HCT116 (cell line): ENCODE measurements at regions not wholly inside any gene's neighbourhood (a gene's known extent, or its start where the extent isn't known, plus 50 kb on each side); places are given as distances from the start of the nearest gene placed in this dataset.

Experiments used
- ATAC-seq: fragments of 200-7000 bp; cut with Tn5 transposase; 2 replicates; pipeline ENCODE4 v1.9.1; 2020; ENCODE audit warnings: mild to moderate bottlenecking, moderate library complexity
- BruUV-seq: library from RNA; stranded (reverse); fragments of 400-500 nt; replicated peaks from 2 replicates; lab custom pipeline; 2021; lab: Mats Ljungman, UMichigan
- CTCF ChIA-PET: fragments of 300-600 bp; sonication (Branson Sonifier 250); formaldehyde crosslinking; loops from one replicate; lab custom pipeline; 2021; ENCODE audit warnings: antibody characterized with exemption; lab: Charles Lee
- POLR2A ChIA-PET: fragments of 300-600, 350-600 bp; sonication (Branson Sonifier 250); formaldehyde crosslinking; loops from one replicate; lab custom pipeline; 2021; ENCODE audit warnings: antibody characterized with exemption; lab: Charles Lee
- RAD21 ChIA-PET, 2 experiments: fragments of 300-600 bp; sonication (Branson Sonifier 250); formaldehyde crosslinking; loops; one replicate each; lab custom pipeline; 2023; ENCODE audit warnings: low total read pairs in 2 of 2; ENCODE audit not compliant: uncharacterized antibody in 2 of 2, unreplicated experiment in 2 of 2, low non-redundant PET in 1 of 2; lab: Charles Lee
- DNase-seq: peaks from one replicate; pipeline ENCODE4 v3.0.0-alpha.2; 2010; ENCODE audit warnings: low read depth, low spot score
- H2AFZ ChIP-seq: fragments of 200-600 bp; shearing (Covaris generic), sonication (generic); 2 replicates; pipeline ENCODE4 v1.6.1; 2017; ENCODE audit warnings: low read depth, mixed run types, mixed read lengths, antibody characterized with exemption, low read length; ENCODE audit not compliant: poor library complexity, severe bottlenecking
- H3K27ac ChIP-seq: 2 replicates; pipeline ENCODE4 v1.5.1; 2012; ENCODE audit warnings: low read depth, low read length
- H3K27me3 ChIP-seq: fragments of 200-600 bp; sonication (generic); 2 replicates; pipeline ENCODE4 v1.6.1; 2016; ENCODE audit warnings: mixed run types, low read length, mixed read lengths; ENCODE audit not compliant: insufficient read depth
- H3K36me3 ChIP-seq, 2 experiments: fragments of 200-500 bp in 1 of 2; fragments of 200-600 bp in 1 of 2; sonication (Bioruptor generic) in 1 of 2; sonication (generic) in 1 of 2; 2 replicates each; pipeline versions ENCODE4 v1.5.1 to v1.6.1; 2014 to 2016; ENCODE audit warnings: low read length in 2 of 2, inconsistent platforms in 1 of 2, mixed read lengths in 1 of 2, mixed run types in 1 of 2; ENCODE audit not compliant: insufficient read depth in 2 of 2, control insufficient read depth in 1 of 2
- H3K4me1 ChIP-seq, 2 experiments: fragments of 200-600 bp in 1 of 2; sonication (generic) in 1 of 2; 2 replicates each; pipeline versions ENCODE4 v1.5.1 to v1.6.1; 2012 to 2017; ENCODE audit warnings: low read length in 2 of 2, inconsistent platforms in 1 of 2, mild to moderate bottlenecking in 1 of 2, mixed read lengths in 1 of 2, mixed run types in 1 of 2, moderate library complexity in 1 of 2; ENCODE audit not compliant: insufficient read depth in 2 of 2, control insufficient read depth in 1 of 2
- H3K4me2 ChIP-seq: fragments of 200-600 bp; sonication (generic); 2 replicates; pipeline ENCODE4 v1.6.1; 2017; ENCODE audit warnings: mixed run types, low read length, mixed read lengths
- H3K4me3 ChIP-seq, 2 experiments: fragments of 200-600 bp in 1 of 2; sonication (generic) in 1 of 2; replicated peaks in 1 of 2; 2 replicates each; pipeline ENCODE4 v1.5.1; 2011 to 2016; ENCODE audit warnings: low read length in 2 of 2, control low read depth in 1 of 2, low read depth in 1 of 2, mild to moderate bottlenecking in 1 of 2, mixed read lengths in 1 of 2, mixed run types in 1 of 2
- H3K79me2 ChIP-seq: fragments of 200-600 bp; sonication (generic); 2 replicates; pipeline ENCODE4 v1.6.1; 2017; ENCODE audit warnings: mild to moderate bottlenecking, mixed run types, low read length, moderate library complexity, mixed read lengths; ENCODE audit not compliant: insufficient read depth
- H3K9ac ChIP-seq: fragments of 200-600 bp; sonication (generic); 2 replicates; pipeline ENCODE4 v1.6.1; 2016; ENCODE audit warnings: low read length, mixed read lengths
- H3K9me2 ChIP-seq: fragments of 200-600 bp; sonication (generic), shearing (Covaris generic); 2 replicates; pipeline ENCODE4 v1.6.1; 2017; ENCODE audit warnings: mixed run types, mild to moderate bottlenecking, moderate library complexity; ENCODE audit not compliant: insufficient read depth
- H3K9me3 ChIP-seq, 2 experiments: fragments of 200-500 bp in 1 of 2; fragments of 200-600 bp in 1 of 2; sonication (Bioruptor generic) in 1 of 2; sonication (generic) in 1 of 2; 2 replicates each; pipeline ENCODE4 v1.6.1; 2014 to 2017; ENCODE audit warnings: low read length in 2 of 2, mixed read lengths in 2 of 2, inconsistent platforms in 1 of 2, low read depth in 1 of 2, mild to moderate bottlenecking in 1 of 2, mixed run types in 1 of 2, moderate library complexity in 1 of 2; ENCODE audit not compliant: control insufficient read depth in 1 of 2, insufficient read depth in 1 of 2
- H4K20me1 ChIP-seq: fragments of 200-600 bp; sonication (generic), shearing (Covaris generic); 2 replicates; pipeline ENCODE4 v1.6.1; 2017; ENCODE audit warnings: mixed run types, mild to moderate bottlenecking, moderate library complexity; ENCODE audit not compliant: insufficient read depth
- CEBPB ChIP-seq: IDR thresholded peaks from 2 replicates; pipeline ENCODE4 v1.6.1; 2012; ENCODE audit warnings: low read depth
- CTCF ChIP-seq, 3 experiments: fragments of 200-600 bp in 1 of 3; sonication (generic) in 1 of 3; IDR thresholded peaks in 2 of 3; conservative IDR thresholded peaks in 1 of 3; 2 replicates each; pipeline ENCODE4 v1.5.1; 2012 to 2017; ENCODE audit warnings: low read depth in 2 of 3, low read length in 2 of 3, antibody characterized with exemption in 1 of 3, borderline replicate concordance in 1 of 3, control low read depth in 1 of 3, mild to moderate bottlenecking in 1 of 3, mixed read lengths in 1 of 3, mixed run types in 1 of 3, moderate library complexity in 1 of 3; ENCODE audit not compliant: insufficient read depth in 1 of 3
- ELF1 ChIP-seq: IDR thresholded peaks from 2 replicates; pipeline ENCODE4 v1.6.1; 2012; ENCODE audit warnings: low read depth, borderline replicate concordance
- EZH2phosphoT487 ChIP-seq: fragments of 200-600 bp; IDR thresholded peaks from 2 replicates; pipeline ENCODE4 v1.6.1; 2018; ENCODE audit warnings: antibody characterized with exemption, borderline replicate concordance
- POLR2AphosphoS5 ChIP-seq: IDR thresholded peaks from 2 replicates; pipeline ENCODE4 v1.6.1; 2011; ENCODE audit warnings: mild to moderate bottlenecking, low read depth, low read length, moderate library complexity
- SIN3A ChIP-seq: IDR thresholded peaks from 2 replicates; pipeline ENCODE4 v1.6.1; 2012; ENCODE audit warnings: low read depth
- SP1 ChIP-seq: IDR thresholded peaks from 2 replicates; pipeline ENCODE4 v1.6.1; 2012; ENCODE audit warnings: low read depth
- YY1 ChIP-seq: IDR thresholded peaks from 2 replicates; pipeline ENCODE4 v1.6.1; 2011; ENCODE audit warnings: low read length, low read depth, moderate library complexity, mild to moderate bottlenecking; ENCODE audit not compliant: insufficient replicate concordance; ENCODE audit errors: extremely low read depth
- ZFX ChIP-seq: fragments of 450-650 bp; IDR thresholded peaks from 2 replicates; pipeline ENCODE4 v1.6.1; 2017
- ZNF274 ChIP-seq: fragments of 200-500 bp; sonication (Bioruptor generic); IDR thresholded peaks from 2 replicates; pipeline ENCODE4 v1.6.1; 2014; ENCODE audit warnings: mild to moderate bottlenecking, low read depth, low read length, inconsistent platforms
- intact Hi-C: fragments of 100-400 bp; cut with micrococcal nuclease; formaldehyde crosslinking; loops from 2 replicates; pipeline ENCODE4 v1.10.0; 2022
- TF ChIP-seq, protein P1 (sequence below): IDR thresholded peaks from 2 replicates; pipeline ENCODE4 v1.6.1; 2012
- TF ChIP-seq, protein P2 (sequence below): IDR thresholded peaks from 2 replicates; pipeline ENCODE4 v1.6.1; 2012; ENCODE audit warnings: low read depth

GRCh38 chr3:110494093-110494490 lies 577.5 kb upstream of the NECTIN3 start:
- H3K4me3 ChIP-seq = no peak overlapping the region
- RAD21 ChIA-PET = no interaction called here
- POLR2A ChIA-PET = no interaction called here
- no peak overlapping the region for H3K27ac ChIP-seq
- H3K9me2 ChIP-seq = no peaks in the 10 kb centered on the region
- CTCF ChIA-PET = no interaction called here
- H3K9ac ChIP-seq = no peak overlapping the region
- H3K4me2 ChIP-seq = no peak overlapping the region
- DNase-seq (no peak), ATAC-seq (no peak)
- TF ChIP-seq YY1 (no peak), CTCF (IDR thresholded peaks at IDR 0.05 in 2 of 3, conservative IDR thresholded peaks at IDR 0.05 in 1 of 3; ENCODE audit: borderline replicate concordance in 1 of 3, insufficient read depth in 1 of 3, low read depth in 2 of 3, low read length in 2 of 3) (no peak), POLR2AphosphoS5 (no peak), CEBPB (no peak), ELF1 (no peak), SP1 (no peak), ZFX (no peak), SIN3A (no peak), EZH2phosphoT487 (no peak), ZNF274 (no peak)
- TF ChIP-seq, protein P1, sequence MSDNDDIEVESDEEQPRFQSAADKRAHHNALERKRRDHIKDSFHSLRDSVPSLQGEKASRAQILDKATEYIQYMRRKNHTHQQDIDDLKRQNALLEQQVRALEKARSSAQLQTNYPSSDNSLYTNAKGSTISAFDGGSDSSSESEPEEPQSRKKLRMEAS = no peak
- TF ChIP-seq, protein P2, sequence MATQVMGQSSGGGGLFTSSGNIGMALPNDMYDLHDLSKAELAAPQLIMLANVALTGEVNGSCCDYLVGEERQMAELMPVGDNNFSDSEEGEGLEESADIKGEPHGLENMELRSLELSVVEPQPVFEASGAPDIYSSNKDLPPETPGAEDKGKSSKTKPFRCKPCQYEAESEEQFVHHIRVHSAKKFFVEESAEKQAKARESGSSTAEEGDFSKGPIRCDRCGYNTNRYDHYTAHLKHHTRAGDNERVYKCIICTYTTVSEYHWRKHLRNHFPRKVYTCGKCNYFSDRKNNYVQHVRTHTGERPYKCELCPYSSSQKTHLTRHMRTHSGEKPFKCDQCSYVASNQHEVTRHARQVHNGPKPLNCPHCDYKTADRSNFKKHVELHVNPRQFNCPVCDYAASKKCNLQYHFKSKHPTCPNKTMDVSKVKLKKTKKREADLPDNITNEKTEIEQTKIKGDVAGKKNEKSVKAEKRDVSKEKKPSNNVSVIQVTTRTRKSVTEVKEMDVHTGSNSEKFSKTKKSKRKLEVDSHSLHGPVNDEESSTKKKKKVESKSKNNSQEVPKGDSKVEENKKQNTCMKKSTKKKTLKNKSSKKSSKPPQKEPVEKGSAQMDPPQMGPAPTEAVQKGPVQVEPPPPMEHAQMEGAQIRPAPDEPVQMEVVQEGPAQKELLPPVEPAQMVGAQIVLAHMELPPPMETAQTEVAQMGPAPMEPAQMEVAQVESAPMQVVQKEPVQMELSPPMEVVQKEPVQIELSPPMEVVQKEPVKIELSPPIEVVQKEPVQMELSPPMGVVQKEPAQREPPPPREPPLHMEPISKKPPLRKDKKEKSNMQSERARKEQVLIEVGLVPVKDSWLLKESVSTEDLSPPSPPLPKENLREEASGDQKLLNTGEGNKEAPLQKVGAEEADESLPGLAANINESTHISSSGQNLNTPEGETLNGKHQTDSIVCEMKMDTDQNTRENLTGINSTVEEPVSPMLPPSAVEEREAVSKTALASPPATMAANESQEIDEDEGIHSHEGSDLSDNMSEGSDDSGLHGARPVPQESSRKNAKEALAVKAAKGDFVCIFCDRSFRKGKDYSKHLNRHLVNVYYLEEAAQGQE = no peak
- H3K36me3 ChIP-seq = no peaks in the 10 kb centered on the region
- H4K20me1 ChIP-seq = no peaks in the 10 kb centered on the region
- intact Hi-C loops = no loop called here
- no peaks in the 10 kb centered on the region for H3K9me3 ChIP-seq
- H3K4me1 ChIP-seq = no peaks in the 10 kb centered on the region
- BruUV-seq = no TSS peak
- no peaks in the 10 kb centered on the region for H3K79me2 ChIP-seq
- no peak overlapping the region for H2AFZ ChIP-seq
- no peaks in the 10 kb centered on the region for H3K27me3 ChIP-seq
